ENCODE measurements at regions not wholly inside any gene's neighbourhood (a gene's known extent, or its start where the extent isn't known, plus 50 kb on each side); places are given as distances from the start of the nearest gene placed in this dataset.

- DNase-seq = no peak
These were observed 58.1 kb downstream of the TUSC7 start for GRCh38 chr3:116767726-116768125.

DNA sequence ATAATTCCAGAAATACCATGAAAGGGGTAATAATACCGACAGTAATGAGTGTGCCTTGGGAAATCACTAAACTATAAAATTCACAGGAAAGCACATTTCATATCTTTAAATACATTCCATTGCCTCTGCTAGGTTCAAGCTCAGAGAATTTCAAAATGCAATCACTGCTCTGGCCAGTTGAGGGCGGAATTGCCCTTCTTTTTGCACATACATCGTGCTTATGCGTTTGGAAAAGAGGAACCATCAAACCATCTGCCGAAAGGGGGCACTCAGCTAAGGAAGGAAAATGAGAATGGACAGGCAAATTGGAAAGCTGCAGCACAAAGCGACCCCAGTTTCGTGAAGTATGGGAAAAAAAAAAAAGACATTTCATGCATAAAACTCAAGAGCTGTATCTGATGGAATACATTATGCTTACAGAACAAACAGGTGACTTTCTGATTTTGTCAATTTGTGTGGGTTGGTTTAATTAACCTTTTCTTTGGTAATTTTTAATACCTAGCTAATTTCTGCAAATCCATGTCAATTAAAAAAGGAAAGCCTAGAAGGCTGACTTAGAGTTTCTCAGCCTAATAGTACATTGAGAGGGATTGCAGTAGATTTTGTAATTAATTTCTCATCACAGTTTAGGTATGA, 61.4 kb downstream of the TUSC7 start:
- peak; percentile 69 for DNase-seq

GRCh38 chr3:116776880-116777785, 67.6 kb downstream of the TUSC7 start:
- DNase-seq = no peak

- DNase-seq = no peak
These were observed 75.6 kb downstream of the TUSC7 start for GRCh38 chr3:116785226-116785625.

- no peak for DNase-seq
These were observed 93.1 kb downstream of the TUSC7 start for GRCh38 chr3:116802651-116803050.

- no peak for DNase-seq
These were observed 96.8 kb downstream of the TUSC7 start for GRCh38 chr3:116806351-116806750.

DNA sequence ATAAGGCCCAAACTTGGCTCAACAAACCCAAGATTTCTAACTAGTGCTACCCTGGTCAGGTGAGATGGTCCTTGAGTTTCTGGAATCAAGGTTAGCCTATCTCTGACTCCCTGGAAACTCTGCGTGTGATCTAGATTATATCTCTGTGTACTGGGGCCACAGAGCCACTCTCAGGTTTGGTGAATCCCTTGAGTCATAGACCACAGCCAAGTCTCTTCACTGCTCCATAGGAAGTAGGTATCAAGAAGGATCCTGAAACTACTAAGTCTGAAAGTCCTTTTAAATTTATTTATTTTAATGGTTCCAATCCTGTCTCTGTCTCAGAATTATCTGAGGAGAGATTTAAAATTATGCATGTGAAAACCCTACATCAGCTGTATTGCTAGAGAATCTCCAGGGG, 99.1 kb downstream of the TUSC7 start:
- DNase-seq = no peak

DNA sequence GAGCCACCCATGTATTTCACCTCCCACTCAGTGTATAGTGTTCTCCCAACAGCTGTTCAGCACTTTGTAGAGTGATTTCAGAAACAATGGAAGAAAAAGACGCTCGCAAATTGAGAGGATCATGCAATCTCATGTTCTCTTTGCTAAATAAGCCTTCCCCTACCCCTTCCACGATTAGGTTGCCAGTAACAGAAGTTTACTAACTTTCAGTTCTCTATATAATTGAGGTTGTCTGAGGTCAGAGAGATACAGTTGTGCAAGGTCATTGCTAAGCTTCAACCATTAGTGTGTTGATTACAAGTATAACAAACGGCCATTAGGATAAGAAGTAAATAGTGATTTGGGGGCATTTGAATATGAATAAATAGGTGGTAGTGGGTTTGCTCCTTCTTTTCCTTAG, 99.6 kb downstream of the TUSC7 start:
- DNase-seq = no peak

- no peak for DNase-seq
These were observed 102.2 kb downstream of the TUSC7 start for GRCh38 chr3:116811754-116812153.

DNA sequence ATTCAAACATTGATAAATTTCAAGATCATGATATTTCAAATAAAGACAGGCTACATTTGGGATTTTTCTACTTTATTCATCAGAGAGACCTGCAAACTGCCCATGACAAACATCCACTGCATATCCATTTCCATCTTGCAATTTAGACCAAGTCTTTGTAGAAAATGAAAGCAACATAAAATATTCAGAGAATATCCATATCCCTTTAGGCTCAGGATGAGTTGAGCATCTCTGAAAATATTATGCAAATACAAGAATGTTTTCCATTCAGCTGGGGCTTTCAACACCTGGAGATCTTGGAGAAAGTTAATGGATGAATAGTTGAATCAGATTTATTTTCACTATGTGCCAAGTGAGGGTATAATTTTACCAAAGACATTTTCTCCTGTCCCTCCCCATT, 103.4 kb downstream of the TUSC7 start:
- DNase-seq = no peak

GRCh38 chr3:116815321-116815720, 105.7 kb downstream of the TUSC7 start:
- DNase-seq = no peak

GRCh38 chr3:116815831-116816588, 106.4 kb downstream of the TUSC7 start:
- DNase-seq = peak; percentile 38

GRCh38 chr3:116821371-116821770, 111.8 kb downstream of the TUSC7 start:
- no peak for DNase-seq

GRCh38 chr3:116824208-116824607, 114.6 kb downstream of the TUSC7 start:
- DNase-seq = no peak

DNA sequence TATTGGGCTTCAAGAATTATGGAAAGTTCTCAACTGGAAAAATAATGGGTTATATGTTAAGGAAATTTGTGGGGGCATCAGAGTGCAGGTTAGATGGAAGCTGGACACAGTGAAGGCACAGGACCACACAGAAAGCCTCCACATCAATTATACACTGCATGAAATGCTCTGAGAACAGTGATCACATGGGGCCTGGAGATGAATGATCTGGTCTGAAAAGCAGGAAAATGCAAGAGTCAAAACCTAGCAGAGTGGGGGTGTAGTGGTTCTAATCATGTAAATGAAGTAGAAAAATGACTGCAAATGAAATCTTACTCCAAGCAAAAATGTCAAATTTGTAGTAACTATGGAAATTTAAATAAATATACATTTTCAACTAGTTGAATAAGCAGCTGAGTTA, 123.6 kb downstream of the TUSC7 start:
- no peak for DNase-seq

DNA sequence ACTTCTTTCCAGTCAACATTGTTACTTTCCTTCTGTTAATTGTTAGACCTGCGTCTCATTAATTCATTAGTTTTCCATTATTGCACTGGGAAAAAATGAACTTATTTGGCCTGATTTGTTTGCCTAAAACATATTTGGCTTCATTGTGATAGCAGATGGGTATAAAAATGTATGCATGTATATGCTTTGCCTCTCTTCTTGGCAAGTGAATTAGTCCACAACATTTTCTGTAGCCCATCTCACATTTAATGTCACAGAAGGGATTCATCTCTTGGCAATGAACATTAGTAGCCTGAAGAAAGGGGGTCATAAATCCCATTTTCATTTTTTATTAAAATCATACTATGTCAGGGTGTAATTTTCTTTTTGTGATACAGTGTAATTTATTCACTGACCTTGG, 125.2 kb downstream of the TUSC7 start:
- no peak for DNase-seq

DNA sequence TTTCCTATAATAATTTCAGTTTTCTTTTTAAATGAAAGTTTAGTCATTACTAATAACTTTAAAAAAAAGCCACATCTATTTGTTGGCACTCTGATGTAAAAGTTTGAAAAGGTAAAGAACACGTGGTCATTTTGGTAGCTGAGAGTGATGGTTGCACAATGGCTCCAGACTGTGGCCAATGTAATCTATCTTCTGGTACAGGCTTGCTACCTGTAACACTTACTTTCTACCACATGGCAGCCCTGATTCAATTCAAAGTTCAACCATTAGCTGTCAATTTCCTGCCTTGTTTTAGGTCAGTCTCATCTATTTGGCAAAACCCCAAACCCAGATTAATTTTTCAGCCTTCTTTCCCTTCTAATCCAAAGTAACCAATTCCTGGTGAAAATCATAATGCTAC, 126.1 kb downstream of the TUSC7 start:
- no peak for DNase-seq

GRCh38 chr3:116836286-116836685, 126.7 kb downstream of the TUSC7 start:
- no peak for DNase-seq

DNA sequence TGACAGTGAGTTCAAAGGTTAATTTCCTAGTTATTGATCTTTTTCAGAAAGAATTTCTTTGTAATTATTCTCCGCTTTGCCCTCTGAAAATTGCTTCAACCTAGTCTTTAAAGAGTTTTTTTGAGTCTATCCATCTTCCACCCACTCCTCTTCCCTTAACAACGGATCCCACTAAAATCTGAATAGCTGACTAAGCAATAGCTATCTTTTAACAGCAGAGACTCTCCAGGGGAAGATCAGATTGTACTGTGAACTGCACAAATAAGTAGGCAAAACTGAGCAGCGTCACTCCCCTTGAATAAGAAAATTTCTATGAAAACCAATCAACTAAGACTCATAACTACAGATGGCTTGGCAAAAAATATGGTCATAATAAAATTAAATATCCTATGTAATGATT, 127.9 kb downstream of the TUSC7 start:
- no peak for DNase-seq

DNA sequence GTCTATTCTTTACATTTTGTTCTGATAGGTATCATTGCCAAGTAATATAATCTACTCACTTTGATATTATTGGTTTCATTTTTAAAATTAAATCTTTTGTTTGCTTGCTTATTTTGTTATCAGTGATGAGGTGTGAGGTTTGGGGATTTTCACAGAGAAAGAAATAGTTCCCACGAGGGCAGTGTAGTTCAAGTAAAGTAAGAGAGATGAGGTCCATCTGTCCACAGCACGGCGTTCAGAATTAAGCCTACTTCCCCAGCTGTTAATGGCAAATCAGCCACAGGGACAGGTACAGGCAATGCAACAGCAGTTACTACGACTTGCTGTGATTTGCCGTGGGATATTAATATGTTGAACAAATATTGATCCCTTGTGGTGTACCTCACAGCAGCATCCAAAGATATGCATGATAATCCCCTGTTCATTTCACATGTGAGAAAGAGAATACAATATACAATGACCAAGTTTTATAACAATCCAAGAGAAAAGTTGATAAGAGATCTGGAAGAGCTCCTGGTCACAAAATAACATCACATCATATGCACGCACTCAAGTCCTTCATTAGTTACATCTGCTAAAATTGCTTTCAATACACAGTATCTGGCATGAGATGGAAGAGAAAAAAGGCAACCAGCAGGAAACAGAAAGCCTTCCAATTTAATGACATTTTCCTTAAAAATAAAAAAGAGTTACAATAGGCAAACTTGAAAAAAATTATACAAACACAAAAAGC, 131.6 kb downstream of the TUSC7 start:
- DNase-seq = no peak

GRCh38 chr3:116842254-116842957, 132.8 kb downstream of the TUSC7 start:
- DNase-seq = no peak

DNA sequence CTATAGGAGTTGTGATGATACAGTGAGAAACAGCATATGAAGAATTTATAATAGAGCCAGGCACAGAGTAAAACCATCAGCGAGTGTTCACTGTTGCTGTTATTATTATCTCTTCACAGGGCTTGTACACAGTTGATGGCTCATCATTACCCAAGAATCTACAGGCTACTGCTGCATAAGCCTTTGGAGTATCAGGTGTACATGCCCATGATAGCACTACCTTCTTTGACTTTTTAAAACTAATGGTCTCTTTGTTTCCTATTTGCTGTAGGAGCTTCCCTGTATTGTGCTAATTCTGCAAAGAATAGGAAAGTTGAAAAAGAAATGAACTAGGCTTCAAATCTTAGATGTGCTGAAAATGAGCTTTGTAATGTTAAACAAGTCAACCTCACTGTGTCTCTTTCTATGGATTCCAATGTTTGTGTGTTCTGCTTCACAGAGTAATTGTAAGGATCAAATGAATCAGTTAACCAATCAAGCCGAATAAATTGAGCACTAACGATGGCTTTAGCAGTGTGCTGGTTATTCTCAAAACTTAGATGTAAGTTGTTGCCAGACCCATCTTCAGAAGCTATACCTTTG, 138.8 kb downstream of the TUSC7 start:
- DNase-seq = no peak

All from hindlimb muscle (tissue), 1 donor.